MCF 10A (cell line): ENCODE measurements at regions not wholly inside any gene's neighbourhood (a gene's known extent, or its start where the extent isn't known, plus 50 kb on each side); places are given as distances from the start of the nearest gene placed in this dataset.

ENCODE experiments used
- BruUV-seq: library from RNA; stranded (reverse); fragments of 400-500 nt; replicated peaks from 2 replicates; lab custom pipeline; 2021; lab: Mats Ljungman, UMichigan
- CTCF ChIA-PET: fragments of 300-600 bp; sonication (Branson Sonifier 250); formaldehyde crosslinking; extraction: SDS; loops from one replicate; lab custom pipeline; 2021; ENCODE audit warnings: antibody characterized with exemption, inconsistent platforms; lab: Yijun Ruan, JAX
- POLR2A ChIA-PET: fragments of 300-600, 350-650 bp; sonication (Branson Sonifier 250); formaldehyde crosslinking; extraction: SDS; loops from one replicate; lab custom pipeline; 2020; ENCODE audit warnings: antibody characterized with exemption, inconsistent platforms; lab: Yijun Ruan, JAX
- DNase-seq: peaks from one replicate; pipeline ENCODE4 v3.0.0-alpha.2; 2018; ENCODE audit not compliant: unreplicated experiment
- H3K27ac Mint-ChIP-seq: one replicate; pipeline ENCODE4 v1.8.0; 2022; ENCODE audit warnings: mild to moderate bottlenecking, low read depth, mixed read lengths; ENCODE audit not compliant: unreplicated experiment
- H3K27me3 Mint-ChIP-seq: one replicate; pipeline ENCODE4 v1.8.0; 2022; ENCODE audit warnings: mixed read lengths; ENCODE audit not compliant: insufficient read depth, unreplicated experiment
- H3K36me3 Mint-ChIP-seq: one replicate; pipeline ENCODE4 v1.8.0; 2022; ENCODE audit warnings: mild to moderate bottlenecking, moderate library complexity, mixed read lengths; ENCODE audit not compliant: insufficient read depth, unreplicated experiment
- H3K4me1 Mint-ChIP-seq: one replicate; pipeline ENCODE4 v1.8.0; 2022; ENCODE audit warnings: mixed read lengths; ENCODE audit not compliant: insufficient read depth, unreplicated experiment
- H3K4me3 Mint-ChIP-seq: one replicate; pipeline ENCODE4 v1.8.0; 2022; ENCODE audit warnings: mild to moderate bottlenecking, moderate library complexity, mixed read lengths; ENCODE audit not compliant: unreplicated experiment
- H3K9me3 Mint-ChIP-seq: one replicate; pipeline ENCODE4 v1.8.0; 2022; ENCODE audit warnings: mixed read lengths; ENCODE audit not compliant: unreplicated experiment
- CTCF ChIP-seq: fragments of 200-600 bp; IDR thresholded peaks from one replicate; pipeline ENCODE4 v1.8.0; 2022; ENCODE audit warnings: antibody characterized with exemption, mild to moderate bottlenecking; ENCODE audit not compliant: unreplicated experiment
- intact Hi-C: fragments of 100-400 bp; cut with micrococcal nuclease; formaldehyde crosslinking; loops from 2 replicates; pipeline ENCODE4 v1.14.1; 2022

GRCh38 chr11:36890841-36891240, 292.8 kb upstream of the RAG2 start:
- no peak for TF ChIP-seq CTCF
- intact Hi-C loops, result no loop called here
- DNase-seq, result no peak
- ChIA-PET CTCF (no interaction called here), POLR2A (interaction anchor here (0.9 kb wide), 1 partner anchor 48 kb away, joined by 4 read pairs; no protein-coding TSS in a partner anchor)
- H3K9me3 Mint-ChIP-seq, result no peaks in the 10 kb centered on the region
- H3K4me1 Mint-ChIP-seq, result no peaks in the 10 kb centered on the region
- H3K27ac Mint-ChIP-seq, result no peak overlapping the region
- BruUV-seq, result no TSS peak
- no peaks in the 10 kb centered on the region for H3K27me3 Mint-ChIP-seq
- peaks cover 4% of the 10 kb centered on the region for H3K36me3 Mint-ChIP-seq
- no peak overlapping the region for H3K4me3 Mint-ChIP-seq

- H3K36me3 Mint-ChIP-seq, result peaks cover 4% of the 10 kb centered on the region
- no peaks in the 10 kb centered on the region for H3K27me3 Mint-ChIP-seq
- DNase-seq, result no peak
- no peak overlapping the region for H3K27ac Mint-ChIP-seq
- CTCF ChIA-PET, result no interaction called here
- no peak overlapping the region for H3K4me3 Mint-ChIP-seq
- no TSS peak for BruUV-seq
- TF ChIP-seq CTCF, result no peak
- no peaks in the 10 kb centered on the region for H3K9me3 Mint-ChIP-seq
- intact Hi-C loops, result no loop called here
- H3K4me1 Mint-ChIP-seq, result no peaks in the 10 kb centered on the region
- POLR2A ChIA-PET, result interaction anchor here (0.9 kb wide), 1 partner anchor 48 kb away, joined by 4 read pairs; no protein-coding TSS in a partner anchor
Observed at GRCh38 chr11:36890121-36890679, 292.2 kb upstream of the RAG2 start.

- H3K36me3 Mint-ChIP-seq, result peaks cover 4% of the 10 kb centered on the region
- POLR2A ChIA-PET, result interaction anchor here (0.7 kb wide), 1 partner anchor 19 kb away, joined by 3 read pairs; no protein-coding TSS in a partner anchor
- no peak overlapping the region for H3K27ac Mint-ChIP-seq
- H3K4me3 Mint-ChIP-seq, result no peak overlapping the region
- CTCF ChIA-PET, result no interaction called here
- no peaks in the 10 kb centered on the region for H3K27me3 Mint-ChIP-seq
- no TSS peak for BruUV-seq
- intact Hi-C loops, result no loop called here
- H3K4me1 Mint-ChIP-seq, result no peaks in the 10 kb centered on the region
- no peak for TF ChIP-seq CTCF
- DNase-seq, result no peak
- H3K9me3 Mint-ChIP-seq, result peaks cover 7% of the 10 kb centered on the region
Observed at GRCh38 chr11:36885154-36885553, 287.1 kb upstream of the RAG2 start.

- Mint-ChIP-seq H3K4me1 (no peaks in the 10 kb centered on the region), H3K4me3 (no peak overlapping the region)
- CTCF ChIA-PET, result no interaction called here
Observed at GRCh38 chr11:36878737-36879136, 280.7 kb upstream of the RAG2 start.

More at GRCh38 chr11:36878737-36879136, 280.7 kb upstream of the RAG2 start:
- no peak for TF ChIP-seq CTCF
- H3K36me3 Mint-ChIP-seq, result no peaks in the 10 kb centered on the region
- POLR2A ChIA-PET, result no interaction called here
- no TSS peak for BruUV-seq
- H3K9me3 Mint-ChIP-seq, result peaks cover 7% of the 10 kb centered on the region
- no peak for DNase-seq
- no peaks in the 10 kb centered on the region for H3K27me3 Mint-ChIP-seq
- no peak overlapping the region for H3K27ac Mint-ChIP-seq
- intact Hi-C loops, result no loop called here
